ENCODE measurements at regions not wholly inside any gene's neighbourhood (a gene's known extent, or its start where the extent isn't known, plus 50 kb on each side); places are given as distances from the start of the nearest gene placed in this dataset.

DNA sequence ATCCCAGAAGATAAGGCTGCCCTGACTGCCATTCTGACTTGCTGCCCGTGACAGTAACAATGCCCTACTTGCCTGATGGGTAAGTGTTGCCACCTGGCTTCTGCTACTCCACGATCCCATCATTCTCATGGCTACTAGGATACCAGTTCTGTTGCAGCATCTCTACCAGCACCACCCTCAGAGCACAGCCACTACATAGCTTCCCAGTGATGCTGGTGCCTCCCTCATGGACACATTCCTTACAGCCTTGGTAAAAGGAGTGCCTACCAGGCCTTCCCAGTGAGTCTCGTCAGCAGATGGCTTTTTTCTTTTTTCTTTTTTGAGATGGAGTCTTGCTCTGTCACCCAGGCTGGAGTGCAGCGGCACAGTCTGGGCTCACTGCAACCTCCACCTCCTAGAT, 84.4 kb upstream of the CMKLR1 start:
- TF ChIP-seq, protein P1, sequence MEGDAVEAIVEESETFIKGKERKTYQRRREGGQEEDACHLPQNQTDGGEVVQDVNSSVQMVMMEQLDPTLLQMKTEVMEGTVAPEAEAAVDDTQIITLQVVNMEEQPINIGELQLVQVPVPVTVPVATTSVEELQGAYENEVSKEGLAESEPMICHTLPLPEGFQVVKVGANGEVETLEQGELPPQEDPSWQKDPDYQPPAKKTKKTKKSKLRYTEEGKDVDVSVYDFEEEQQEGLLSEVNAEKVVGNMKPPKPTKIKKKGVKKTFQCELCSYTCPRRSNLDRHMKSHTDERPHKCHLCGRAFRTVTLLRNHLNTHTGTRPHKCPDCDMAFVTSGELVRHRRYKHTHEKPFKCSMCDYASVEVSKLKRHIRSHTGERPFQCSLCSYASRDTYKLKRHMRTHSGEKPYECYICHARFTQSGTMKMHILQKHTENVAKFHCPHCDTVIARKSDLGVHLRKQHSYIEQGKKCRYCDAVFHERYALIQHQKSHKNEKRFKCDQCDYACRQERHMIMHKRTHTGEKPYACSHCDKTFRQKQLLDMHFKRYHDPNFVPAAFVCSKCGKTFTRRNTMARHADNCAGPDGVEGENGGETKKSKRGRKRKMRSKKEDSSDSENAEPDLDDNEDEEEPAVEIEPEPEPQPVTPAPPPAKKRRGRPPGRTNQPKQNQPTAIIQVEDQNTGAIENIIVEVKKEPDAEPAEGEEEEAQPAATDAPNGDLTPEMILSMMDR (IDR thresholded peaks at IDR 0.05), result no peak
- TF ChIP-seq POLR2A (IDR thresholded peaks at IDR 0.05), result no peak

All from thyroid gland (tissue), 4 donors.